ENCODE measurements at regions not wholly inside any gene's neighbourhood (a gene's known extent, or its start where the extent isn't known, plus 50 kb on each side); places are given as distances from the start of the nearest gene placed in this dataset.

- H3K27ac ChIP-seq (replicated peaks) = no peak overlapping the region
- no peak for TF ChIP-seq GABPA (IDR thresholded peaks at IDR 0.05; ENCODE audit: low read depth)
- no peak for TF ChIP-seq REST (IDR thresholded peaks at IDR 0.05; ENCODE audit: insufficient replicate concordance, low read depth)
- TF ChIP-seq POLR2AphosphoS5 (IDR thresholded peaks at IDR 0.05; ENCODE audit: low read depth) = no peak
- no peak for TF ChIP-seq SPI1 (IDR thresholded peaks at IDR 0.05; ENCODE audit: borderline replicate concordance, low read depth)
- TF ChIP-seq, protein P1, sequence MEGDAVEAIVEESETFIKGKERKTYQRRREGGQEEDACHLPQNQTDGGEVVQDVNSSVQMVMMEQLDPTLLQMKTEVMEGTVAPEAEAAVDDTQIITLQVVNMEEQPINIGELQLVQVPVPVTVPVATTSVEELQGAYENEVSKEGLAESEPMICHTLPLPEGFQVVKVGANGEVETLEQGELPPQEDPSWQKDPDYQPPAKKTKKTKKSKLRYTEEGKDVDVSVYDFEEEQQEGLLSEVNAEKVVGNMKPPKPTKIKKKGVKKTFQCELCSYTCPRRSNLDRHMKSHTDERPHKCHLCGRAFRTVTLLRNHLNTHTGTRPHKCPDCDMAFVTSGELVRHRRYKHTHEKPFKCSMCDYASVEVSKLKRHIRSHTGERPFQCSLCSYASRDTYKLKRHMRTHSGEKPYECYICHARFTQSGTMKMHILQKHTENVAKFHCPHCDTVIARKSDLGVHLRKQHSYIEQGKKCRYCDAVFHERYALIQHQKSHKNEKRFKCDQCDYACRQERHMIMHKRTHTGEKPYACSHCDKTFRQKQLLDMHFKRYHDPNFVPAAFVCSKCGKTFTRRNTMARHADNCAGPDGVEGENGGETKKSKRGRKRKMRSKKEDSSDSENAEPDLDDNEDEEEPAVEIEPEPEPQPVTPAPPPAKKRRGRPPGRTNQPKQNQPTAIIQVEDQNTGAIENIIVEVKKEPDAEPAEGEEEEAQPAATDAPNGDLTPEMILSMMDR (IDR thresholded peaks at IDR 0.05; ENCODE audit: insufficient read depth, low read length) = no peak
- no peak for DNase-seq (ENCODE audit: low read depth in 1 of 2, low spot score in 1 of 2)
- no peak overlapping the region for H3K4me3 ChIP-seq (replicated peaks; ENCODE audit: insufficient read depth, low read length)
- no peaks in the 10 kb centered on the region for H3K27me3 ChIP-seq (ENCODE audit: insufficient read depth, poor library complexity, severe bottlenecking)
Observed at GRCh38 chr5:174623433-174624019, 100.9 kb upstream of the MSX2 start.

GRCh38 chr5:174624733-174625522 is 99.5 kb upstream of the MSX2 start:
- TF ChIP-seq, protein P1 (IDR thresholded peaks at IDR 0.05; ENCODE audit: insufficient read depth, low read length) = no peak
- TF ChIP-seq POLR2AphosphoS5 (IDR thresholded peaks at IDR 0.05; ENCODE audit: low read depth) (no peak), SPI1 (IDR thresholded peaks at IDR 0.05; ENCODE audit: borderline replicate concordance, low read depth) (no peak), GABPA (IDR thresholded peaks at IDR 0.05; ENCODE audit: low read depth) (no peak), REST (IDR thresholded peaks at IDR 0.05; ENCODE audit: insufficient replicate concordance, low read depth) (no peak)
- Histone ChIP-seq H3K4me3 (replicated peaks; ENCODE audit: insufficient read depth, low read length) (no peak overlapping the region), H3K27ac (replicated peaks) (no peak overlapping the region), H3K27me3 (ENCODE audit: insufficient read depth, poor library complexity, severe bottlenecking) (no peaks in the 10 kb centered on the region)
- DNase-seq (ENCODE audit: low read depth in 1 of 2, low spot score in 1 of 2) = no peak

DNA sequence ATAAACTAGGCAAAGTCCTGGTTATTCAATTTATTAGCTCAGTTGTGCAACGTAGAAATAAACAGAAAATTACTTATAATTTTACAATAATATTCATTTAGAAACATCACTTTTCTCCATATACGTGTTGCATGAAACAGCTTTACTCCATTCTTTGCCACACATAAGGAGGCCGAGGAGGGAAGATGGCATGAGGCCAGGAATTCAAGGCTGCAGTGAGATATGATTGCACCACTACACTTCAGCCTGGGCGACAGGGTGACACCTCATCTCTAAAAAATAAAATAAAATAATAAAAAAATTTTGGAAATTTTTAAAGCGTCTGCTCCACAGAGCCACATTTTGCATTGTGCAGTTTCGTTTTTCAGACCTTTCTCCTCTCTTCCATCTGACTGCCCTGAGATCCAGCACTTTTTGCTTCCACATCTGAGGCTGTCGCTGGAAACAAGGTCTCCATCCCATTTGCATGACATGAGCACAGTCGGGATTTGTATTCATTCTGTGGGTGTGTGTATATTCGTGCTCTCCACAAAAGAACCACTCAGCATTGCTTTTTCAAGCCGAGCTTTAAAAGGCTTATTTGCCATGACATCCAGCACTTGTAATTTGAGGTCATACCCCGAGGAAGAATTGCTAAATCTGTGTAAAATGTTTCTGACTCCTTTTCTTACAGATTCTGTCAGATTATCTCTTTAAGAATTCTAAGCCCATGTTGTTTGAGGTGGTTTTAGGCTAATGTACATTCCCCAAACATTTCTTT is 98.6 kb upstream of the MSX2 start:
- no peak for DNase-seq (ENCODE audit: low read depth in 1 of 2, low spot score in 1 of 2)
- Histone ChIP-seq H3K4me3 (replicated peaks; ENCODE audit: insufficient read depth, low read length) (no peak overlapping the region), H3K27me3 (ENCODE audit: insufficient read depth, poor library complexity, severe bottlenecking) (no peaks in the 10 kb centered on the region), H3K27ac (replicated peaks) (no peak overlapping the region)
- TF ChIP-seq GABPA (IDR thresholded peaks at IDR 0.05; ENCODE audit: low read depth) = no peak
- no peak for TF ChIP-seq SPI1 (IDR thresholded peaks at IDR 0.05; ENCODE audit: borderline replicate concordance, low read depth)
- no peak for TF ChIP-seq POLR2AphosphoS5 (IDR thresholded peaks at IDR 0.05; ENCODE audit: low read depth)
- TF ChIP-seq REST (IDR thresholded peaks at IDR 0.05; ENCODE audit: insufficient replicate concordance, low read depth) = no peak
- TF ChIP-seq, protein P1 (IDR thresholded peaks at IDR 0.05; ENCODE audit: insufficient read depth, low read length) = no peak
